ENCODE measurements at regions not wholly inside any gene's neighbourhood (a gene's known extent, or its start where the extent isn't known, plus 50 kb on each side); places are given as distances from the start of the nearest gene placed in this dataset.

DNA sequence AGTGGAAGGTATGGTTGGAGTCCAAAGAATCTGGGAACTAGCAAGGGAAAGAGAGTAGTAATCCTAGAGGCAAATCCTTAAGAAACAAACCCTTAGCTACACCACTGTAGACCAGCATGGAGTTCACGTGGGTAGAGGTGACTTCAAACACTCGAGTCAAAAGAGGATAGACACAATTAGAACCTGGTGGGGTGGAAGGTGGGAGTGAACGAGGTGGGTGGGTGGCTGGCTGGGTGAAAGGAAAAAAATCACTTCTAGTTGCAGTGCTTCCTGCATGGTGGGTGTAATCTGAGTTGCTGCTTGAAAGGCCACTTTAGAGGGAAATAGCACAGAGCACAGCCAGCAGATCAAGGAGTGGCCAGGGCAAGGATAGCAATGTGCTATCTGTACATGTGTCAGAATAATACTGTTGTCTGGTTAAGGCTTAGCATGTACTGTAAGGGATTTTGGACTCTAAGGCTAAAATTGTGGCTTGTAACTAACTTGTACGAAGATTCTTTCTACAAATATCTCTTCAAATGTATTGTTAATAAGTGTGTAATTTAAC is 356.2 kb downstream of the GRIA2 start:
- TF ChIP-seq POLR2AphosphoS5 (IDR thresholded peaks at IDR 0.05): no peak
- TF ChIP-seq, protein P1, sequence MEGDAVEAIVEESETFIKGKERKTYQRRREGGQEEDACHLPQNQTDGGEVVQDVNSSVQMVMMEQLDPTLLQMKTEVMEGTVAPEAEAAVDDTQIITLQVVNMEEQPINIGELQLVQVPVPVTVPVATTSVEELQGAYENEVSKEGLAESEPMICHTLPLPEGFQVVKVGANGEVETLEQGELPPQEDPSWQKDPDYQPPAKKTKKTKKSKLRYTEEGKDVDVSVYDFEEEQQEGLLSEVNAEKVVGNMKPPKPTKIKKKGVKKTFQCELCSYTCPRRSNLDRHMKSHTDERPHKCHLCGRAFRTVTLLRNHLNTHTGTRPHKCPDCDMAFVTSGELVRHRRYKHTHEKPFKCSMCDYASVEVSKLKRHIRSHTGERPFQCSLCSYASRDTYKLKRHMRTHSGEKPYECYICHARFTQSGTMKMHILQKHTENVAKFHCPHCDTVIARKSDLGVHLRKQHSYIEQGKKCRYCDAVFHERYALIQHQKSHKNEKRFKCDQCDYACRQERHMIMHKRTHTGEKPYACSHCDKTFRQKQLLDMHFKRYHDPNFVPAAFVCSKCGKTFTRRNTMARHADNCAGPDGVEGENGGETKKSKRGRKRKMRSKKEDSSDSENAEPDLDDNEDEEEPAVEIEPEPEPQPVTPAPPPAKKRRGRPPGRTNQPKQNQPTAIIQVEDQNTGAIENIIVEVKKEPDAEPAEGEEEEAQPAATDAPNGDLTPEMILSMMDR (IDR thresholded peaks at IDR 0.05): no peak
